ENCODE measurements at regions not wholly inside any gene's neighbourhood (a gene's known extent, or its start where the extent isn't known, plus 50 kb on each side); places are given as distances from the start of the nearest gene placed in this dataset.

GRCh38 chr4:187786190-187786589 is 209.4 kb upstream of the ZFP42 start:
- Histone ChIP-seq H2BK120ac (replicated peaks; ENCODE audit: low read depth, low read length) (no peak overlapping the region), H3K4me2 (ENCODE audit: insufficient read depth in 1 of 2, low read depth in 2 of 2, low read length in 2 of 2) (no peak overlapping the region), H3K9ac (replicated peaks in 1 of 4; ENCODE audit: extremely low read depth in 1 of 4, low read depth in 3 of 4, low read length in 3 of 4) (no peak overlapping the region), H2AK5ac (ENCODE audit: low read depth, low read length) (no peak overlapping the region), H3K79me1 (ENCODE audit: low read depth, low read length) (no peaks in the 10 kb centered on the region), H4K8ac (ENCODE audit: extremely low read depth, insufficient read depth, low read length) (no peak overlapping the region), H3K4ac (replicated peaks; ENCODE audit: insufficient read length, low read depth, low read length) (no peak overlapping the region), H3K4me3 (ENCODE audit: extremely low read depth in 1 of 4, insufficient read depth in 2 of 4, low read depth in 3 of 4, low read length in 4 of 4) (no peak overlapping the region), H3K56ac (replicated peaks; ENCODE audit: insufficient read length, low read depth, low read length) (no peak overlapping the region), H4K91ac (replicated peaks; ENCODE audit: insufficient read length, low read length) (no peak overlapping the region), H2BK5ac (ENCODE audit: low read depth, low read length) (no peak overlapping the region), H4K5ac (ENCODE audit: insufficient read length, low read depth, low read length) (no peak overlapping the region), H4K20me1 (replicated peaks in 1 of 2; ENCODE audit: control insufficient read depth in 1 of 2, insufficient read depth in 2 of 2, low read length in 2 of 2) (no peaks in the 10 kb centered on the region), H3K9me3 (ENCODE audit: insufficient read depth in 2 of 2, low read depth in 1 of 2, low read length in 1 of 2) (peaks cover 2 to 6% of the 10 kb centered on the region in 2 experiments; a peak in 2 of 4 replicates), H3K23me2 (ENCODE audit: low read depth, low read length) (no peaks in the 10 kb centered on the region), H2BK12ac (ENCODE audit: low read depth, low read length) (no peak overlapping the region), H3K36me3 (ENCODE audit: control insufficient read depth in 2 of 4, insufficient read depth in 4 of 4, low read length in 3 of 4) (no peaks in the 10 kb centered on the region), H3K23ac (ENCODE audit: insufficient read length) (no peak overlapping the region), H3K27me3 (replicated peaks in 1 of 4; ENCODE audit: control insufficient read depth in 3 of 4, extremely low read depth in 1 of 4, insufficient read depth in 3 of 4, low read length in 3 of 4) (no peaks in the 10 kb centered on the region), H2BK20ac (ENCODE audit: low read length) (no peak overlapping the region), H3K14ac (ENCODE audit: insufficient read length) (no peak overlapping the region), H3K79me2 (ENCODE audit: control insufficient read depth in 1 of 2, insufficient read depth in 2 of 2, low read length in 2 of 2) (no peaks in the 10 kb centered on the region), H3K18ac (ENCODE audit: extremely low read depth, low read length) (no peak overlapping the region), H3K27ac (ENCODE audit: low read depth, low read length) (no peak overlapping the region), H3K4me1 (replicated peaks in 1 of 4; ENCODE audit: control insufficient read depth in 3 of 4, insufficient read depth in 4 of 4, low read length in 3 of 4) (no peaks in the 10 kb centered on the region), H2AFZ (ENCODE audit: low read length) (no peak overlapping the region), H2BK15ac (ENCODE audit: low read length) (no peak overlapping the region)
- ChIA-PET POLR2A (ENCODE audit: partially characterized antibody) (no interaction called here), CTCF (ENCODE audit: partially characterized antibody) (interaction anchor here (0.8 kb wide), 1 partner anchor 23 kb away, joined by 3 read pairs; no protein-coding TSS in a partner anchor)
- TF ChIP-seq CREB1 (IDR thresholded peaks at IDR 0.05) (no peak), JUN (IDR thresholded peaks at IDR 0.05; ENCODE audit: low read depth, low read length) (no peak), POU5F1 (IDR thresholded peaks at IDR 0.05; ENCODE audit: low read depth, low read length) (no peak)
- FAIRE-seq (no peak), DNase-seq (ENCODE audit: low read depth in 1 of 2, low spot score in 2 of 2) (no peak)

Data from H1 (cell line).